Gastrocnemius medialis (tissue), 4 donors: ENCODE measurements at regions not wholly inside any gene's neighbourhood (a gene's known extent, or its start where the extent isn't known, plus 50 kb on each side); places are given as distances from the start of the nearest gene placed in this dataset.

ENCODE experiments used
- ATAC-seq, 2 donors: fragments of 150-250 bp; one replicate each; pipeline ENCODE4 v1.9.1; 2016
- DNase-seq, 2 donors: peaks; one replicate each; pipeline ENCODE4 v3.0.0-alpha.2; 2019
- H3K27ac ChIP-seq, 4 donors: fragments of 200-600 bp; sonication (generic); 1 replicate in 1 of 4; 2 replicates in 3 of 4; pipeline ENCODE4 v1.5.1; 2016 to 2018; ENCODE audit warnings: mild to moderate bottlenecking in 2 of 4, moderate library complexity in 1 of 4
- H3K27me3 ChIP-seq, 3 donors: fragments of 200-600 bp; sonication (generic) in 2 of 3; 1 replicate in 1 of 3; 2 replicates in 2 of 3; pipeline versions ENCODE4 v1.5.1 to v1.6.0; 2016 to 2019; ENCODE audit warnings: mild to moderate bottlenecking in 1 of 3, moderate library complexity in 1 of 3
- H3K36me3 ChIP-seq, 2 donors: fragments of 200-600 bp; sonication (generic) in 1 of 2; one replicate each; pipeline ENCODE4 v1.5.1; 2017 to 2018
- H3K4me1 ChIP-seq, 2 donors: fragments of 200-600 bp; sonication (generic) in 1 of 2; one replicate each; pipeline ENCODE4 v1.5.1; 2016 to 2017; ENCODE audit warnings: mild to moderate bottlenecking in 2 of 2
- H3K4me3 ChIP-seq, 4 donors: fragments of 200-600 bp; sonication (generic) in 3 of 4; 1 replicate in 1 of 4; 2 replicates in 3 of 4; pipeline ENCODE4 v1.5.1; 2016 to 2019; ENCODE audit warnings: mild to moderate bottlenecking in 2 of 4
- H3K9me3 ChIP-seq, 3 donors: fragments of 200-600 bp; sonication (generic) in 2 of 3; 1 replicate in 1 of 3; 2 replicates in 2 of 3; pipeline ENCODE4 v1.5.1; 2016 to 2019
- CTCF ChIP-seq, 5 experiments: fragments of 450-650 bp in 3 of 5; fragments of 200-600 bp in 2 of 5; sonication (generic) in 2 of 5; IDR thresholded peaks in 4 of 5; conservative IDR thresholded peaks in 1 of 5; 1 replicate in 4 of 5; 2 replicates in 1 of 5; pipeline ENCODE4 v1.5.1; 2016 to 2019; ENCODE audit warnings: antibody characterized with exemption in 5 of 5, mild to moderate bottlenecking in 3 of 5, moderate library complexity in 3 of 5
- POLR2A ChIP-seq, 2 donors: fragments of 450-650 bp; IDR thresholded peaks; one replicate each; pipeline ENCODE4 v1.6.1; 2017; ENCODE audit warnings: antibody characterized with exemption in 2 of 2, mild to moderate bottlenecking in 2 of 2, moderate library complexity in 2 of 2
- in situ Hi-C, 4 donors: fragments of 200-750 bp; cut with MboI; loops; one replicate each; pipeline versions ENCODE4 v1.15.0 to v1.8.0; 2017; ENCODE audit warnings: low sequenced_read_pairs in 4 of 4
- intact Hi-C: fragments of 100-400 bp; cut with DNase I; formaldehyde crosslinking; loops from one replicate; pipeline ENCODE4 v1.15.1; 2023; ENCODE audit warnings: low total_unique reads

- H3K4me3 ChIP-seq, result no peak overlapping the region
- in situ Hi-C loops, result no loop called here
- no peak for ATAC-seq
Measured at GRCh38 chr4:185991770-185992169, 77.2 kb upstream of the TLR3 start.

DNA sequence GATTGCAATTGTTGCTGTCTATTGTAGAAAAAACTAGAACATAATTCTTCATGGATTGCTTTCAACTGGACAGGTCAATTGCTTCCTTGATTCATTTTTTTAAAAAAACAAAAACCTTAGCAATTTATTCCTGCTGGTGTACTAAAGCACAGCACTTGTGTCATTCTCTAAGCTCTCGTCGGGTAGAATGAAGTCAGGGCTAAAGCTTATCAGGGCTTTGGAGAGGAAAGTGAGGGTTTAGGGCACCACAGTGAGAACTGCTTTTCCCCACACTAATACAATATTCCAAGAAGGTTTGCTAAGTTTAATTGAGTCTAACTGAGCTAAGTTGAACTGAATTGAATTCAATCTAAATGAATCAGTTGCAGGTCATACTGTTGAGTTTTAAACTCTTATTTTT lies 76.4 kb upstream of the TLR3 start:
- no peaks in the 10 kb centered on the region for H3K9me3 ChIP-seq
- DNase-seq (no peak), ATAC-seq (no peak)
- intact Hi-C loops (no loop called here), in situ Hi-C loops (no loop called here)
- no peaks in the 10 kb centered on the region for H3K36me3 ChIP-seq
- H3K4me3 ChIP-seq, result no peak overlapping the region
- no peak for TF ChIP-seq POLR2A (IDR thresholded peaks at IDR 0.05)
- TF ChIP-seq CTCF (IDR thresholded peaks at IDR 0.05 in 4 of 5, conservative IDR thresholded peaks at IDR 0.05 in 1 of 5), result no peak
- H3K27me3 ChIP-seq, result no peaks in the 10 kb centered on the region
- H3K4me1 ChIP-seq, result no peaks in the 10 kb centered on the region
- H3K27ac ChIP-seq, result no peak overlapping the region

More at GRCh38 chr4:185991770-185992169, 77.2 kb upstream of the TLR3 start:
- Histone ChIP-seq H3K9me3 (no peaks in the 10 kb centered on the region), H3K27me3 (no peaks in the 10 kb centered on the region), H3K4me1 (no peaks in the 10 kb centered on the region), H3K27ac (no peak overlapping the region), H3K36me3 (no peaks in the 10 kb centered on the region)
- TF ChIP-seq CTCF (IDR thresholded peaks at IDR 0.05 in 4 of 5, conservative IDR thresholded peaks at IDR 0.05 in 1 of 5), result no peak
- TF ChIP-seq POLR2A (IDR thresholded peaks at IDR 0.05), result no peak
- intact Hi-C loops, result no loop called here
- no peak for DNase-seq

GRCh38 chr4:185993328-185993973 lies 75.5 kb upstream of the TLR3 start:
- no peak for TF ChIP-seq POLR2A (IDR thresholded peaks at IDR 0.05)
- Histone ChIP-seq H3K36me3 (no peaks in the 10 kb centered on the region), H3K27me3 (no peaks in the 10 kb centered on the region), H3K9me3 (no peaks in the 10 kb centered on the region), H3K27ac (no peak overlapping the region), H3K4me3 (no peak overlapping the region), H3K4me1 (no peaks in the 10 kb centered on the region)
- no peak for ATAC-seq
- no peak for DNase-seq
- in situ Hi-C loops (no loop called here), intact Hi-C loops (no loop called here)

- no peak for DNase-seq
- in situ Hi-C loops (no loop called here), intact Hi-C loops (no loop called here)
- no peaks in the 10 kb centered on the region for H3K36me3 ChIP-seq
- no peak overlapping the region for H3K4me3 ChIP-seq
- no peaks in the 10 kb centered on the region for H3K4me1 ChIP-seq
- no peak overlapping the region for H3K27ac ChIP-seq
- no peak for ATAC-seq
- no peaks in the 10 kb centered on the region for H3K9me3 ChIP-seq
- TF ChIP-seq CTCF (IDR thresholded peaks at IDR 0.05 in 4 of 5, conservative IDR thresholded peaks at IDR 0.05 in 1 of 5), result no peak
- TF ChIP-seq POLR2A (IDR thresholded peaks at IDR 0.05), result no peak
- H3K27me3 ChIP-seq, result no peaks in the 10 kb centered on the region
Measured at GRCh38 chr4:185994750-185995149, 74.2 kb upstream of the TLR3 start.

- intact Hi-C loops (no loop called here), in situ Hi-C loops (no loop called here)
- Histone ChIP-seq H3K9me3 (no peaks in the 10 kb centered on the region), H3K27me3 (no peaks in the 10 kb centered on the region), H3K36me3 (no peaks in the 10 kb centered on the region), H3K4me3 (no peak overlapping the region), H3K27ac (no peak overlapping the region), H3K4me1 (no peaks in the 10 kb centered on the region)
- ATAC-seq, result no peak
- no peak for TF ChIP-seq CTCF (IDR thresholded peaks at IDR 0.05 in 4 of 5, conservative IDR thresholded peaks at IDR 0.05 in 1 of 5)
- TF ChIP-seq POLR2A (IDR thresholded peaks at IDR 0.05), result no peak
- no peak for DNase-seq
Measured at GRCh38 chr4:185995665-185996064, 73.3 kb upstream of the TLR3 start.
